ENCODE measurements at regions not wholly inside any gene's neighbourhood (a gene's known extent, or its start where the extent isn't known, plus 50 kb on each side); places are given as distances from the start of the nearest gene placed in this dataset.

GRCh38 chr5:3401635-3402034 lies 194.0 kb upstream of the IRX1 start:
- H3K4me3 Mint-ChIP-seq: no peak overlapping the region
- ATAC-seq (ENCODE audit: low read depth) (no peak), DNase-seq (no peak)
- intact Hi-C loops (cut with micrococcal nuclease): no loop called here
- ChIA-PET CTCF (no interaction called here), POLR2A (no interaction called here)
- TF ChIP-seq CTCF (IDR thresholded peaks at IDR 0.05): no peak
- H3K27ac Mint-ChIP-seq: no peak overlapping the region
- H3K4me1 Mint-ChIP-seq: no peaks in the 10 kb centered on the region
- peaks cover 24% of the 10 kb centered on the region for H3K9me3 Mint-ChIP-seq
- no peaks in the 10 kb centered on the region for H3K27me3 Mint-ChIP-seq
- H3K36me3 Mint-ChIP-seq (ENCODE audit: low read depth): no peaks in the 10 kb centered on the region

GRCh38 chr5:3400659-3401058 lies 195.0 kb upstream of the IRX1 start:
- H3K36me3 Mint-ChIP-seq (ENCODE audit: low read depth): no peaks in the 10 kb centered on the region
- H3K27me3 Mint-ChIP-seq: no peaks in the 10 kb centered on the region
- H3K4me3 Mint-ChIP-seq: no peak overlapping the region
- no peak for TF ChIP-seq CTCF (IDR thresholded peaks at IDR 0.05)
- intact Hi-C loops (cut with micrococcal nuclease): no loop called here
- H3K27ac Mint-ChIP-seq: no peak overlapping the region
- ATAC-seq (ENCODE audit: low read depth) (no peak), DNase-seq (no peak)
- H3K4me1 Mint-ChIP-seq: no peaks in the 10 kb centered on the region
- ChIA-PET CTCF (no interaction called here), POLR2A (no interaction called here)
- H3K9me3 Mint-ChIP-seq: peaks cover 16% of the 10 kb centered on the region

GRCh38 chr5:3394891-3395599 lies 200.6 kb upstream of the IRX1 start:
- ATAC-seq (ENCODE audit: low read depth): no peak
- no peak for TF ChIP-seq CTCF (IDR thresholded peaks at IDR 0.05)
- CTCF ChIA-PET: no interaction called here
- Mint-ChIP-seq H3K27ac (no peak overlapping the region), H3K36me3 (ENCODE audit: low read depth) (no peaks in the 10 kb centered on the region), H3K27me3 (no peaks in the 10 kb centered on the region), H3K9me3 (peaks cover 7% of the 10 kb centered on the region), H3K4me3 (no peak overlapping the region), H3K4me1 (no peaks in the 10 kb centered on the region)
- intact Hi-C loops (cut with micrococcal nuclease): no loop called here
- DNase-seq: no peak
- POLR2A ChIA-PET: no interaction called here

- no peak overlapping the region for H3K27ac Mint-ChIP-seq
- no peak for TF ChIP-seq CTCF (IDR thresholded peaks at IDR 0.05)
- POLR2A ChIA-PET: no interaction called here
- H3K4me3 Mint-ChIP-seq: no peak overlapping the region
- ATAC-seq (ENCODE audit: low read depth) (no peak), DNase-seq (no peak)
- H3K9me3 Mint-ChIP-seq: no peaks in the 10 kb centered on the region
- CTCF ChIA-PET: no interaction called here
- intact Hi-C loops (cut with micrococcal nuclease): no loop called here
- no peaks in the 10 kb centered on the region for H3K4me1 Mint-ChIP-seq
- H3K27me3 Mint-ChIP-seq: no peaks in the 10 kb centered on the region
- no peaks in the 10 kb centered on the region for H3K36me3 Mint-ChIP-seq (ENCODE audit: low read depth)
Measured at GRCh38 chr5:3393920-3394597, 201.6 kb upstream of the IRX1 start.

- Mint-ChIP-seq H3K27ac (no peak overlapping the region), H3K27me3 (no peaks in the 10 kb centered on the region), H3K36me3 (ENCODE audit: low read depth) (no peaks in the 10 kb centered on the region), H3K4me3 (no peak overlapping the region), H3K9me3 (no peaks in the 10 kb centered on the region), H3K4me1 (no peaks in the 10 kb centered on the region)
- POLR2A ChIA-PET: no interaction called here
- intact Hi-C loops (cut with micrococcal nuclease): no loop called here
- DNase-seq: no peak
- no peak for ATAC-seq (ENCODE audit: low read depth)
- CTCF ChIA-PET: no interaction called here
- TF ChIP-seq CTCF (IDR thresholded peaks at IDR 0.05): no peak
Measured at GRCh38 chr5:3393122-3393919, 202.3 kb upstream of the IRX1 start.

Measured in activated B cell treated with CpG ODN at 0.5 μM for 24 hours (primary cell).